ENCODE measurements at regions not wholly inside any gene's neighbourhood (a gene's known extent, or its start where the extent isn't known, plus 50 kb on each side); places are given as distances from the start of the nearest gene placed in this dataset.

GRCh38 chr6:11436508-11437096 is 100.9 kb upstream of the TMEM170B start:
- H3K9me3 Mint-ChIP-seq: peaks cover 7% of the 10 kb centered on the region
- no peak overlapping the region for H3K4me3 Mint-ChIP-seq
- no peaks in the 10 kb centered on the region for H3K36me3 Mint-ChIP-seq
- H3K27me3 Mint-ChIP-seq (ENCODE audit: low read depth): no peaks in the 10 kb centered on the region; the same call in 1 of the 2 replicates
- TF ChIP-seq, protein P1, sequence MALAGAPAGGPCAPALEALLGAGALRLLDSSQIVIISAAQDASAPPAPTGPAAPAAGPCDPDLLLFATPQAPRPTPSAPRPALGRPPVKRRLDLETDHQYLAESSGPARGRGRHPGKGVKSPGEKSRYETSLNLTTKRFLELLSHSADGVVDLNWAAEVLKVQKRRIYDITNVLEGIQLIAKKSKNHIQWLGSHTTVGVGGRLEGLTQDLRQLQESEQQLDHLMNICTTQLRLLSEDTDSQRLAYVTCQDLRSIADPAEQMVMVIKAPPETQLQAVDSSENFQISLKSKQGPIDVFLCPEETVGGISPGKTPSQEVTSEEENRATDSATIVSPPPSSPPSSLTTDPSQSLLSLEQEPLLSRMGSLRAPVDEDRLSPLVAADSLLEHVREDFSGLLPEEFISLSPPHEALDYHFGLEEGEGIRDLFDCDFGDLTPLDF (CRISPR knock-in tag; IDR thresholded peaks at IDR 0.05): no peak
- TF ChIP-seq ZNF219 (CRISPR knock-in tag; IDR thresholded peaks at IDR 0.05; ENCODE audit: borderline replicate concordance): no peak
- TF ChIP-seq, protein P2, sequence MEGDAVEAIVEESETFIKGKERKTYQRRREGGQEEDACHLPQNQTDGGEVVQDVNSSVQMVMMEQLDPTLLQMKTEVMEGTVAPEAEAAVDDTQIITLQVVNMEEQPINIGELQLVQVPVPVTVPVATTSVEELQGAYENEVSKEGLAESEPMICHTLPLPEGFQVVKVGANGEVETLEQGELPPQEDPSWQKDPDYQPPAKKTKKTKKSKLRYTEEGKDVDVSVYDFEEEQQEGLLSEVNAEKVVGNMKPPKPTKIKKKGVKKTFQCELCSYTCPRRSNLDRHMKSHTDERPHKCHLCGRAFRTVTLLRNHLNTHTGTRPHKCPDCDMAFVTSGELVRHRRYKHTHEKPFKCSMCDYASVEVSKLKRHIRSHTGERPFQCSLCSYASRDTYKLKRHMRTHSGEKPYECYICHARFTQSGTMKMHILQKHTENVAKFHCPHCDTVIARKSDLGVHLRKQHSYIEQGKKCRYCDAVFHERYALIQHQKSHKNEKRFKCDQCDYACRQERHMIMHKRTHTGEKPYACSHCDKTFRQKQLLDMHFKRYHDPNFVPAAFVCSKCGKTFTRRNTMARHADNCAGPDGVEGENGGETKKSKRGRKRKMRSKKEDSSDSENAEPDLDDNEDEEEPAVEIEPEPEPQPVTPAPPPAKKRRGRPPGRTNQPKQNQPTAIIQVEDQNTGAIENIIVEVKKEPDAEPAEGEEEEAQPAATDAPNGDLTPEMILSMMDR (IDR thresholded peaks at IDR 0.05): no peak
- TF ChIP-seq NR2C2 (CRISPR knock-in tag; IDR thresholded peaks at IDR 0.05): no peak
- TF ChIP-seq ATF6 (CRISPR knock-in tag; IDR thresholded peaks at IDR 0.05): no peak
- no peak for TF ChIP-seq FOXP1 (CRISPR knock-in tag; IDR thresholded peaks at IDR 0.05; ENCODE audit: borderline replicate concordance)
- no peak for TF ChIP-seq ATF1 (CRISPR knock-in tag; IDR thresholded peaks at IDR 0.05)
- TF ChIP-seq ZNF121 (CRISPR knock-in tag; IDR thresholded peaks at IDR 0.05): no peak
- no peak for TF ChIP-seq TP53 (CRISPR knock-in tag; IDR thresholded peaks at IDR 0.05)
- DNase-seq (ENCODE audit: low spot score): no peak
- H3K4me1 Mint-ChIP-seq: 0 out of 2 replicates have a peak, but pooled peaks cover under 1% of the 10 kb centered on the region
- no peak overlapping the region for H3K27ac Mint-ChIP-seq
- ATAC-seq: no peak
- ChIA-PET POLR2A (no interaction called here), CTCF (no interaction called here)

DNA sequence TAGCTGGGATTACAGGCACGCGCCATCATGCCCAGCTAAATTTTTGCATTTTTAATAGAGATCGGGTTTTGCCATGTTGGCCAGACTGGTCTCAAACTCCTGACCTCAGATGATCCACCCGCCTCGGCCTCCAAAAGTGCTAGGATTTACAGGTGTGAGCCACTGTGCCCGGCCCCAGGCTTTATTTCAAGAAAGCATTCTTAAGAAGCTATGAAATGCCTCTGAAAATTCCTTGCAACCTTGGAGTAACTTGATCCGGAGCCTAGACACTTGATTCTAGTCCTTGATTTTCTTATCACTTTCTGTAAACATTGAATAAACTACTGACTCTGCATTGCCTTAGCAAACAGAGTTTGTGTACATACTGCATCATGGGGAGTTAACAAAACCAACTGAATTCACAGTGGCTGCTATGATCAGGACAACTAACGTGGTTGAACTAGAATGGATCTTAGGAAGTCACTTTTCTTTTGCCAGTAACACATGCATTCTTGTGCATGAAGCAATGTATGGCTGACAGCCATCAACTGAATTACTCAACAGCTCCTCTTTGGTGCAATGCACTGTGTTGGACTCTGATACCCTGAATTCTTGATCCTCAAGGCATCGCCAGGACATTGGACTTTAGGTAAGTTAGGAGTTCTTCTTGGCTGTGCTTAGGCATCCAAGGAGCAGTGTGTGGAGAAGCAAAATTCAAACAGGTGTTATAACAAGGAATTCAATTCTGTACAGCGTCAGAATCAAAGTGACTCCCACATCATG is 102.8 kb upstream of the TMEM170B start:
- peaks cover 4% of the 10 kb centered on the region for H3K4me1 Mint-ChIP-seq
- CTCF ChIA-PET: no interaction called here
- H3K4me3 Mint-ChIP-seq: no peak overlapping the region
- POLR2A ChIA-PET: no interaction called here
- TF ChIP-seq ZNF281 (CRISPR knock-in tag; IDR thresholded peaks at IDR 0.05) (no peak), GABPB1 (CRISPR knock-in tag; IDR thresholded peaks at IDR 0.05) (peak; percentile 96)
- no peak overlapping the region for H3K27ac Mint-ChIP-seq
- H3K27me3 Mint-ChIP-seq (ENCODE audit: low read depth): no peaks in the 10 kb centered on the region; the same call in 1 of the 2 replicates
- no peak for DNase-seq (ENCODE audit: low spot score)
- H3K9me3 Mint-ChIP-seq: peaks cover 7% of the 10 kb centered on the region
- no peak for ATAC-seq
- no peaks in the 10 kb centered on the region for H3K36me3 Mint-ChIP-seq

GRCh38 chr6:11433860-11434259 is 103.7 kb upstream of the TMEM170B start:
- no peak for ATAC-seq
- TF ChIP-seq, protein P2 (IDR thresholded peaks at IDR 0.05): no peak
- no peak overlapping the region for H3K27ac Mint-ChIP-seq
- no peak overlapping the region for H3K4me3 Mint-ChIP-seq
- H3K9me3 Mint-ChIP-seq: peaks cover 7% of the 10 kb centered on the region
- H3K4me1 Mint-ChIP-seq: peaks cover 13% of the 10 kb centered on the region
- no peak for DNase-seq (ENCODE audit: low spot score)
- CTCF ChIA-PET: no interaction called here
- no peaks in the 10 kb centered on the region for H3K36me3 Mint-ChIP-seq
- H3K27me3 Mint-ChIP-seq (ENCODE audit: low read depth): no peaks in the 10 kb centered on the region; the same call in 1 of the 2 replicates
- POLR2A ChIA-PET: no interaction called here

Data from WTC11 (cell line).